ENCODE measurements at regions not wholly inside any gene's neighbourhood (a gene's known extent, or its start where the extent isn't known, plus 50 kb on each side); places are given as distances from the start of the nearest gene placed in this dataset.

DNA sequence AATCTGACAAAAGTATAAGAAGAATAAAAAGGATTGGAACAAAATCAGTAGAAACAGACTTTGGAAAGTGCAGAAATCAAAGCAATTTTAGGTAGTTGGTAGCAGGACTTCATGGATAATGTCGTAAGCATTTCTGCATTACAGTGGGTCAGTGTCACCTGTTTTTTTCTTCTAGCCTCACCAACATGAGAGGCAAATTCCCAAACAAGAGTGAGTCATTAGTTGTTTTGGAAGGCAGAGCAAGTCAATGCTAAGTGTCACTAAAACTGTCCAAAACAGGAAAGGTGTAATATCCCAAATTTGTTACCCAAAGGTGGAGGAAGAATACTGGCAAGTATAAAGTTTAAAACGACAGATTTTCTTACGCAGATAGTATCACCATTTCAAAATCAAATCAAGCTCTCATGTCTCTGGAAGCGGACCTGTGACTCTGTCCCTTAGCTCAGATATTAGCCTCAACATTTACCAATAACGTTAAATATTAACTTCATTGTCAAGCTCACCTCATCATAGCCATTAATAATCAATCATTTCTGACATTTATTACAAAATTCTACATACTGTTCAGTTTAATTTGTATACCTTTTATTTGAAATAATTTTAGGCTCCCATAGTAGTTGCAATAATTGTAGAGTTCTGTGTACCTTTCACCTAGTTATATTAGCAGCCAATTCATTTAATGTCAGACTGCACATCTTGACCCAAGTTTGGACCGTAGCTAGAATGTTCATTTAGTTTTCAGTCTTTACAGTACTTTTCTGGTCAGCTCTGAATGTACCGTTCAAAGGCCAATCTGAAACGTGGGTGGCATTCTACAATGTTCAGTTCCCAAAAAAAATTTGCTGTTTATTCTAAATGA, 901.2 kb upstream of the COX7C start:
- TF ChIP-seq POLR2A (IDR thresholded peaks at IDR 0.05; ENCODE audit: low read length) (no peak), GATA1 (IDR thresholded peaks at IDR 0.05; ENCODE audit: low read depth, low read length) (no peak)

Measured in erythroblast (primary cell).